ENCODE measurements at regions not wholly inside any gene's neighbourhood (a gene's known extent, or its start where the extent isn't known, plus 50 kb on each side); places are given as distances from the start of the nearest gene placed in this dataset.
A peak's percentile ranks its signal among the peaks of the same experiment; 100 is the strongest.
"Not testable (repeated sequence)": the region's sequence is repeated elsewhere in the genome, so short reads cannot be mapped to it uniquely, and the experiment has no call there.

DNA sequence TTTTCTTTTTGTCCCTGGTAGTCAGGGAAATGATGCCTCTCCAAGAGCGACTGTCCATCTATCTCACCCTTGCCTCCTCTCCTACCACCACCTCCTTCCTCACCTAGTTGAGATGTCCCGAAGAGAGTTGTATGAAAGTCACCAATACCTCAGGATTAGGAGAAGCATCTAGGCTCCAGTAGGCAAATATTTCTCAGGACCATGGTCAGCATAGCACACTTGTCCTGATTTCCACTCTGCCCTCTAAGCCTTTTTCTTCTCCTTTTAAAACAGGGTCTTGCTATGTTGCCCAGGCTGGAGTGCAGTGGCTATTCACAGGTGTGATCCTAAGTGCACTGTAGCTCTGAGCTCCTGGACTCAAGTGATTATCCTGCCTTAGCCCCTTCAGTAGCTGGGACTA lies 268.4 kb upstream of the PELI2 start:
- DNase-seq, result no peak

- peak; percentile 68 for DNase-seq
These were observed 267.4 kb upstream of the PELI2 start for GRCh38 chr14:55850825-55851241.

GRCh38 chr14:55851301-55851700 lies 266.9 kb upstream of the PELI2 start:
- DNase-seq, result no peak

DNA sequence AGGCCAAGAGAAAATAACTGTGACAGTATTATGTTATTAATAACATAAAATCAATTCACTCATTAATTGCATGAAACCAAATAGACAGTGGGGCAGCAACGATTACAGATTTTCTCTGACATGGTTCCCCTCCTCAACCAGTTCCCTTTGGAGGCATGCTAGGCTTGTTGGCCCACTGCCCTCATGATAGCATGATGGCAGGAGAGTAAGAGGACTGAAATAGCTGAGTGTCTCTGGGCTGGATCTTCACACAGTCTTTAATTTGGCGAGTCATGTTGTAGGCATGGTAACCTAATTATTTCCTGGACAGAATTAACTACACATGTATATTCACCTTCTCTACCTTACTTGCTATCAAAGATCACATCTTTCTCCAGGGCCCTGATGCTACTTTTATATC lies 266.2 kb upstream of the PELI2 start:
- peak; percentile 43 for DNase-seq

DNA sequence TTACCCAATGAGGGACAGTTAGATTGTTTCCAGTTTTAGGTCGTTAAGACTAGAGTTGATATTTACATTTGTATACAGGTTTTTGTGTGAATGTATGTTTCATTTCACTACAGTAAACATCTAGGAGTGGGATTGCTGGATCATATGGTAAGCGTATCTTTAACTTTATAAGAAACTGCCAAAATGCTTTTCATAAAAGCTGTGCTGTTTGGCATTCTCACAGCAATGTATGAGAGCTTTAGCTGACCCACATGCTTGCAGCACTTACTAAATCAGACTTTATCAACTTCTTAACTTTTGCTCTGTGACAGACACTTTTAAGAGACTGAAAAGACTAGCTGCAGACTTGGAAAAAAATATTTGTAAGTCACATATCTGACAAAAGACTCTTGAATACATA lies 262.5 kb upstream of the PELI2 start:
- DNase-seq, result no peak

DNA sequence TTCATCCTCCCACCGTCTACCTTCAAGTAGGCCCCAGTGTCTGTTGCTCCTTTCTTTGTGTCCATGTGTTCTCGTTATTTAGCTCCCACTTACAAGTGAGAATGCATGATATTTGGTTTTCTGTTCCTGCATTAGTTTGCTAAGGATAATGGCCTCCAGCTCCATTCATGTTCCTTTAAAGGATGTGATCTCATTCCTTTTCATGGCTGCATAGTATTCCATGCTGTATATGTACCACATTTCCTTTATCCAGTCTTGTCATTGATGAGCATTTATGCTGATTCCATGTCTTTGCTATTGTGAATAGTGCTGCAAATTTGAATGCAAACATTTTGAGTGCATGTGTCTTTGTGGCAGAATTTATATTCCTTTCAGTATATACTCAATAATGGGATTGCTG lies 259.6 kb upstream of the PELI2 start:
- DNase-seq, result no peak

- DNase-seq, result not testable (repeated sequence)
These were observed 256.6 kb upstream of the PELI2 start for GRCh38 chr14:55861561-55861960.

GRCh38 chr14:55864890-55865655 lies 253.1 kb upstream of the PELI2 start:
- no peak for DNase-seq

- no peak for DNase-seq
These were observed 250.9 kb upstream of the PELI2 start for GRCh38 chr14:55867311-55867710.

- DNase-seq, result peak; percentile 5
These were observed 250.5 kb upstream of the PELI2 start for GRCh38 chr14:55867719-55868118.

DNA sequence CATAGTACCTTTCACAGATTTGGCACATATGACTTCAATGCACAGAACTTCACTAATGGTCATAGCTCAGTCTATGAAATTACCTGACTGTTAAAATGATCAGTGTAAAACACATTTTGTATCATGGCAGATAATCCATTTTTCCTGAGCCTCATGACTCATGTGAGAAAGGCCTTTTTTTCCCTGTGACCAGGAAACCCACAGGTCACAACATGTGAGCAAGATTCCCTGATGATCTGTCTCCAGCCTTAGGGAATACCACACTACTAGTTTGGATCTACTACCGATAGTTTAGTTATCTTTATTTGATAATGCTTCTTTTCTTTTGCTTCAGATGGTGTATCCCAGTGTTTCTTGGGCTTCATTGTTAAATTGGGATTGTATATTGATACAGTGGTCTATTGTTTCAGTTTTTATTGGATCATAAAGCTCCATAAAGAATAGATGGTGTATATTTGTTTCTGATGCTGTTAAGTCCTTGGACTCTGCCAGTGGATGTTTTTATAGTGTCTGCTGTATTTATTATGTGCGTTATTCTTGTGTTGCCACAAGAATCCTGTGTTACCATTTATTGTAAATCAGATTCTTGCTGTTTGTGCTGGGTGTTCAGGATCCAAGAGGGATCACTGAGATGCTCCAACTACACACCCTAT lies 248.7 kb upstream of the PELI2 start:
- DNase-seq, result no peak

GRCh38 chr14:55873169-55873568 lies 245.0 kb upstream of the PELI2 start:
- DNase-seq, result no peak

DNA sequence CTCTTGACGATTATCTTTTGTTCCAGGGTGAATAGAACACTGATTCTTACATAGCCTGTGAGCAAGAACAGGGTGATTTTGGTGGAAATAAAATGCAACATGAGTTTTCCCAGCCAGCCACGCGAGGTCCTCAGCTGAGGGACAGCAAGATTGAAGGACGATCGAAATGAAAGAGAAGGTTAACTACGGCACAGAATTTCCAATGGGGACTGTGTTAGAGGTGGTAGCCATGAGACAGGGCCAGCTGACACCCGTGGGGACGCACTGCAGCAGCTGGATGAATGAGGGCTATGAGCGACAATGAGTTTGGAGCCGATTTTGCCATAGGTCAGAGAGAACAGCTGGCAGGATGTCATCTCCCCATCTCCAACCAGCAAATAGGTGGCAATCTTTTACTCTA lies 243.4 kb upstream of the PELI2 start:
- DNase-seq, result no peak

GRCh38 chr14:55877942-55878341 lies 240.3 kb upstream of the PELI2 start:
- peak; percentile 18 for DNase-seq

DNA sequence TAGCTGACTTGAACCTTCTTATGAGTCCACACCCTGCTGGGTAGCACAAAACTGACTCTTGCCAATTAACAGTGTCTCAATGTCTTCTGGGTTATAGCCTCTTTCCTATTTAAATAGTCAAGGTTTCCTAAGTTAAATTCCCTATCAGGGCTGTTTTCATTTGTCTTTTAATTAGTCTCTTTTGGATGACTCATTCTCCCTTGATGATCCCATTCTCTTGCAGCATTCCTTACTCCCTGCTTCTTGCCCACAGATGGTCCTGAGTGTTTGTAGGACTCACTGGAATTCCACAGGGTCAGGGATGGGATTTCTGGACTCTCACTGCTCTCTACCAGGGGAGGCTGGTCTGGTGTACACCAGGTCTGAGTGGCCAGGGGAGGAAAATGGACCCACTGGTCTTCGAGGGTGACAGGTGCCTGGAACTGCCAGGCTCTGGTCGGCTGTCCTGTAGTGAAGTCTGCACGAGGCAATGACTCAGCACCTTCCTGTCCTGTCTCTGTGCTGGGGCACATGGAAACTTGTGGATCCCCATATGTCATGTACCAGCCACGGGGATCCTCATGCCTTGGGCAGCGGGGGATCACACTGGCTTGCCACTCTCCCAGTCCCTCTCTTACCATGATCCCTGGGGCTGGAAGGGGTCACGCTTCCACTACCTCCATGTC lies 236.5 kb upstream of the PELI2 start:
- peak; percentile 59 for DNase-seq

DNA sequence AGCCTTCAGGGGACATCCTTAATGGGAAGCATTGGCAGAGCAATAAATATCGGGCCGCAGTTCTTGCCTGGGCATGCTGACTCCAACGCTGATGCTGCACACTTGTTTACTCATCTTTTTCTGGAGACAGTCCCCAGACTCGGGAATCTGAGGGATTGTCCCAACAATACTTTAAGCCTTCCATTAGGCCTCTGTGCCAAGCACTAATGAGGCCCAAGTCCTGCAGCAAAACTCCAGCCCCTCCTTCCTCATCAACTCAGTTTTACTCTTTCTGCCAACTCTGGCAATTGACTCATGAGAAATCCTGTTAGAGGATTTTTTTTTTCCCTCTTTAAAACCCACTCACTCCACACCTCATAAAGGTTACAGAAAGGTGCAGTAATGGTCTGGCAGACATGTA lies 233.4 kb upstream of the PELI2 start:
- no peak for DNase-seq

GRCh38 chr14:55889124-55889523 lies 229.1 kb upstream of the PELI2 start:
- DNase-seq, result no peak

DNA sequence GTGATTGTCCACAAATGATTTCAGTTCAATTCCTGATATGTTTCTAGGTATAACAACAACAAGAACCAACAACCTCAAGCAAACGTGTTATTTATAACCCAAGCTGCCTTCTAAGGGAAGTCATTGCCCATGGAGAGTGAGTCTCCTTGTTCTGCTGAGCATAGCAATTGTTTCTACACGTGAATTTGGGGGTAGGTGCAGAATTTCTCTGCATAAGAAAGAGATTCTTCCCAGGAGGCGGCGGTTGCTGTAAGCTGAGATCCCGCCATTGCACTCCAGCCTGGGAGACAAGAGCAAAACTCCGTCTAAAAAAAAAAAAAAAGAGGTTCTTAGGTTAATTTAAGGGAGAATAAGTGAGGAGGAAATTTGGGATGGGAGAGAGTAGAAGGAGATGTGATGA lies 226.5 kb upstream of the PELI2 start:
- DNase-seq, result no peak

DNA sequence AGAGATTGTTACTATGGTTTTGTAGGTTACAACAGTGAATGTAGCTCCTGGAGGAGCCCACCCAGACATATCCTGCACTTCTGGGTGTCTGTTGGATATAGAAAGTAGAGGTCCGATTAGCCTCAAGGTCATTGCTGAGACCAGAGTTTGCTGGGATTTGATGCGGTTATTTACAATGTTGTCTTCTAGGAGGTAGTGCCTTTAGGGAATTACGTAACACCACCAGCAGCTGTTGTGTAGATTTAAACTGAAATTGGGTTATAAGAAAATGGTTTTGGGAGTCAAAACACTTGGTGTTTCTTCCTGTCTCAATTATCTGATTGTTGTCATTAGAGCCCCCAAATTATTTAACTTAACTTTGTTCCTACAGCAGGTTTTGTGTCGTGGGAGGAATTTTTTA lies 225.3 kb upstream of the PELI2 start:
- DNase-seq, result no peak

GRCh38 chr14:55893705-55894104 lies 224.5 kb upstream of the PELI2 start:
- no peak for DNase-seq

DNA sequence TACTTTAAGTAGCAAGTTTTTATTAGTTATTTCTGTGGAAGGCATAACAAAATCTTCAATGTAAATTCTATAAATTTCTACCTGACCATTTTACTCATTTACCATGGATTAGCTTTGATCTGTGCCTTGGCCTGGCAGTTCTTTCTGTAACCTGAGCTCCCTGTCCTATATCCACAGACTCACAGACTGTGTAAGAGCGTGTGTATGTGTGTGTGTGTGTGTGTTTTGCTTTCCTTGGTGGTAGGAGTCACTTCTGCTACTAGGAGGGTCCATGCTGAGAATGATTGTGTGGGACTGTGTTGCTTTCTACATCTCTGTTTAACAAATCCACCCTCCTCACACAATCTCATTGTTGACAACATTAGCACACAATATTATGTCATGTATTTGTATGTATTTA lies 221.2 kb upstream of the PELI2 start:
- no peak for DNase-seq

GRCh38 chr14:55898938-55899337 lies 219.3 kb upstream of the PELI2 start:
- no peak for DNase-seq

GRCh38 chr14:55899531-55899930 lies 218.7 kb upstream of the PELI2 start:
- DNase-seq, result peak; percentile 21

DNA sequence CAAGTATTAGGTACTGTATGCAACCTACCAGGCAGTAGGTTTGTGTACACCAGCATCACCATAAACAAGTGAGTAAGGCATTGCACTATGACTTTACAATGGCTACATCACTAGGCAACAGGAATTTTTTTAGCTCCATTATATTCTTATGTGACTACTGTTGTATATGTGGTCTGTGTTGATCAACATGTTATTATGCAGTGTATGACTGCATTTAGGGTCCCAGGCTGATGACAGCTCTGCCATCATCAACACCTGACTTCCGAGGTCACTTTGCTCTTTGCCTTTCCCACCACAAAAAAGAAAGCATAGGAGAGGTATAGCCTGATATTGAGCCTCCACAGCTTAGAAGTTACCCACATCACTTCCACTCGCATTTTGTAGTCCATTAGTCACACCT lies 217.5 kb upstream of the PELI2 start:
- no peak for DNase-seq
